Ascending aorta (tissue), 2 donors: ENCODE measurements at regions not wholly inside any gene's neighbourhood (a gene's known extent, or its start where the extent isn't known, plus 50 kb on each side); places are given as distances from the start of the nearest gene placed in this dataset.

ENCODE experiments used
- DNase-seq, 2 donors: peaks; one replicate each; pipeline ENCODE4 v3.0.0-alpha.2; 2019; ENCODE audit warnings: low spot score in 2 of 2
- H3K27ac ChIP-seq, 2 donors: fragments of 200-600 bp; sonication (generic); one replicate each; pipeline ENCODE4 v1.5.1; 2016 to 2017; ENCODE audit warnings: mild to moderate bottlenecking in 1 of 2
- H3K27me3 ChIP-seq: fragments of 200-600 bp; sonication (generic); one replicate; pipeline ENCODE4 v1.5.1; 2017
- H3K36me3 ChIP-seq, 2 donors: fragments of 200-600 bp; sonication (generic); one replicate each; pipeline ENCODE4 v1.5.1; 2016
- H3K4me1 ChIP-seq, 2 donors: fragments of 200-600 bp; sonication (generic); one replicate each; pipeline ENCODE4 v1.5.1; 2016 to 2017; ENCODE audit warnings: mild to moderate bottlenecking in 1 of 2
- H3K4me3 ChIP-seq, 2 donors: fragments of 200-600 bp; sonication (generic); one replicate each; pipeline ENCODE4 v1.5.1; 2016 to 2017; ENCODE audit warnings: mild to moderate bottlenecking in 1 of 2
- H3K9me3 ChIP-seq, 2 donors: fragments of 200-600 bp; sonication (generic); one replicate each; pipeline ENCODE4 v1.5.1; 2016
- CTCF ChIP-seq, 3 experiments: fragments of 200-600 bp in 2 of 3; fragments of 450-650 bp in 1 of 3; sonication (generic) in 2 of 3; IDR thresholded peaks; one replicate each; pipeline ENCODE4 v1.5.1; 2016 to 2019; ENCODE audit warnings: antibody characterized with exemption in 3 of 3, mild to moderate bottlenecking in 1 of 3, moderate library complexity in 1 of 3
- intact Hi-C: fragments of 100-400 bp; cut with DNase I; formaldehyde crosslinking; loops from one replicate; pipeline ENCODE4 v1.15.1; 2023

DNA sequence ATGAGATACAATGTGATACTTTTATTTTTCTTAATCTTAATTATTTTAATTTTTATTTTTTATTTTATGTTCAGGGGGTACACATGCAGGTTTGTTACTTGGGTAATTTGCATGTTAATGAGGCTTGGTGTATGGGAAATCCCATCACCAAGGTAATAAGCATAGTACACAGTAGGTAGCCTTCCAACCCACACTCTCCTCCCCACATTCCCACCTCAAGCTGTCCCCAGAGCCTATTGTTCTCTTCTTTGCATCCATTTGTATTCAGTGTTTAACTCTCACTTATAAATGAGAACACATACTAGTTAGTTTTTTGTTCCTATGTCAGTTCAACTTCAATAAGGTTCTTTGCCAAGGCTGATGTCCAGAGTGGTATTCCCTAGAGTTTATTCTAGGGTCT is 1375.4 kb downstream of the NSUN3 start:
- TF ChIP-seq CTCF (IDR thresholded peaks at IDR 0.05): no peak
- Histone ChIP-seq H3K27ac (no peak overlapping the region), H3K4me3 (no peak overlapping the region), H3K4me1 (no peaks in the 10 kb centered on the region), H3K36me3 (no peaks in the 10 kb centered on the region), H3K9me3 (no peaks in the 10 kb centered on the region), H3K27me3 (no peaks in the 10 kb centered on the region)
- no peak for DNase-seq
- intact Hi-C loops: no loop called here

- no peaks in the 10 kb centered on the region for H3K4me1 ChIP-seq
- no peak for TF ChIP-seq CTCF (IDR thresholded peaks at IDR 0.05)
Measured at GRCh38 chr3:95442766-95443165, 1371.6 kb upstream of the EPHA6 start.

DNA sequence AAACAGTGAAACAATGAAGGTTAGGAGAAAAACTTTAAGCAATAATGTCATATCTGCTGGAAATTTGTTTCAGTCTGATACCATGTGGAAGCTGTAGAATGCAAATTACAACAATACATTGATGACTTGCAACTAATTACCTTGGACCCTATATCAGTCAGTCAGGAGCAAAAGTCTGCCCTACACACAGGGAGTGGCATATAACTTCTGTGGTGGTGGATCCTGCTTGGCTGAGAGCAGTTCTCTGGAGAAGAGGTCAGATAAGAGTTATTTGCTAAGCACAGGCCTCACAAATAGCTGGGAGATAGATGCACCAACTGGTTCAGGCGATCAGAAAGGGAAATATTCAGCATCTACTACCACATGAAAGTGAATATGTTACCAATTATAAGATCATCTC is 1364.6 kb upstream of the EPHA6 start:
- H3K27me3 ChIP-seq: no peaks in the 10 kb centered on the region
- TF ChIP-seq CTCF (IDR thresholded peaks at IDR 0.05): no peak
- no peaks in the 10 kb centered on the region for H3K9me3 ChIP-seq
- DNase-seq: no peak
- H3K36me3 ChIP-seq: no peaks in the 10 kb centered on the region
- no peak overlapping the region for H3K4me3 ChIP-seq
- H3K4me1 ChIP-seq: no peaks in the 10 kb centered on the region
- intact Hi-C loops: loop anchor here (5.0 kb wide), 1 partner anchor 162 kb away; no protein-coding TSS in a partner anchor
- H3K27ac ChIP-seq: no peak overlapping the region

More at GRCh38 chr3:95442766-95443165, 1371.6 kb upstream of the EPHA6 start:
- H3K27ac ChIP-seq: no peak overlapping the region
- intact Hi-C loops: no loop called here
- H3K9me3 ChIP-seq: no peaks in the 10 kb centered on the region
- no peak for DNase-seq
- no peaks in the 10 kb centered on the region for H3K27me3 ChIP-seq
- H3K4me3 ChIP-seq: no peak overlapping the region
- H3K36me3 ChIP-seq: no peaks in the 10 kb centered on the region

DNA sequence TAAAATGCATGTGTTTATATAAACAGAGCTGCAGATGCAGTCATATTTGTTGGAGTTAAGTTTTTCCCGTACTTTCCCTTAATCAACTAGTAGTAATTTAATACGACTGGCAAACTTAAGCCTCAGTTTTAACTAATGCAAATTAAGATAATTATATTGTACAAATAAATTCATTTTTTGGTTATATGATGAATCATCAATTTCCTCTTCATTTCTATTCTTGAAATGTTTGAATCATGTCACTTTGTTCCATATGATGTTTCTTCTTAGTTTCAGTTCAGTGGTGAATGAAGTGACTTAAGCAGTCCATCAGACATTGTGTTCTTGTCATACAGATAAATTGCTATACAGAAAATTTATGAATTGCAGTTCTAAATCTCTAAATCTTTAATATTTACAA is 1361.2 kb upstream of the EPHA6 start:
- intact Hi-C loops: no loop called here
- H3K36me3 ChIP-seq: no peaks in the 10 kb centered on the region
- TF ChIP-seq CTCF (IDR thresholded peaks at IDR 0.05): no peak
- no peak for DNase-seq
- H3K27me3 ChIP-seq: no peaks in the 10 kb centered on the region
- no peaks in the 10 kb centered on the region for H3K9me3 ChIP-seq
- no peak overlapping the region for H3K4me3 ChIP-seq
- H3K27ac ChIP-seq: no peak overlapping the region
- H3K4me1 ChIP-seq: no peaks in the 10 kb centered on the region

DNA sequence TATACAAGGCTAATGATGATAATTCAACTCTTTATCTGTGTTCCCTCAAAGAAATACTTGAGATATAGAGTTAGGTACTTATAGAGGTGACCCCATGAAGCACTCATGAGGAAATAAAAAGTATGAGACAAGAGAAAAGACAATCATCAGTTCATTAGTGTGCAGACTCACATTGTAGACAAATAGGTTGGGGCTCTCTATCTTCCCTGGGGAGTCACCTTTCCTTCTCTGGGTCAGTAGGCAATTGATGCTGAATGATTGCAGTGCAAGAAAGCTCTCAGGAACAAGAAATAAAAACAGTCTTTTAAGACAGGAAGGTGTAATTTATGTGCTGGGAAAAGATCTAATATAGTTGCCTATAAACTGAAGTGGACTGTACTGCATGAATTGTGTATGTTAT is 1357.6 kb upstream of the EPHA6 start:
- Histone ChIP-seq H3K27me3 (no peaks in the 10 kb centered on the region), H3K27ac (no peak overlapping the region), H3K4me3 (no peak overlapping the region), H3K36me3 (no peaks in the 10 kb centered on the region), H3K4me1 (no peaks in the 10 kb centered on the region), H3K9me3 (no peaks in the 10 kb centered on the region)
- intact Hi-C loops: no loop called here
- no peak for DNase-seq
- no peak for TF ChIP-seq CTCF (IDR thresholded peaks at IDR 0.05)

GRCh38 chr3:95459706-95460105 is 1354.7 kb upstream of the EPHA6 start:
- no peaks in the 10 kb centered on the region for H3K36me3 ChIP-seq
- no peaks in the 10 kb centered on the region for H3K9me3 ChIP-seq
- DNase-seq: no peak
- no peak overlapping the region for H3K4me3 ChIP-seq
- no peaks in the 10 kb centered on the region for H3K4me1 ChIP-seq
- intact Hi-C loops: no loop called here
- H3K27ac ChIP-seq: no peak overlapping the region
- no peaks in the 10 kb centered on the region for H3K27me3 ChIP-seq
- no peak for TF ChIP-seq CTCF (IDR thresholded peaks at IDR 0.05)
